HG02610 (cell line): ENCODE measurements at regions not wholly inside any gene's neighbourhood (a gene's known extent, or its start where the extent isn't known, plus 50 kb on each side); places are given as distances from the start of the nearest gene placed in this dataset.

ENCODE experiments used
- ATAC-seq: cut with Tn5 transposase; IDR thresholded peaks from one replicate; pipeline ENCODE4 v1.9.1; 2021; ENCODE audit warnings: mild to moderate bottlenecking, moderate library complexity; ENCODE audit not compliant: unreplicated experiment

GRCh38 chr12:124459852-124460645 is 107.4 kb downstream of the NCOR2 start:
- no peak for ATAC-seq

- ATAC-seq = no peak
These were observed 108.2 kb downstream of the NCOR2 start for GRCh38 chr12:124458992-124459851.

- no peak for ATAC-seq
These were observed 109.0 kb downstream of the NCOR2 start for GRCh38 chr12:124458220-124458991.

GRCh38 chr12:124457287-124458219 is 109.9 kb downstream of the NCOR2 start:
- ATAC-seq = peak; percentile 41

GRCh38 chr12:124456652-124457152 is 110.7 kb downstream of the NCOR2 start:
- no peak for ATAC-seq

GRCh38 chr12:124456133-124456651 is 111.2 kb downstream of the NCOR2 start:
- ATAC-seq = no peak

GRCh38 chr12:124455336-124455735 is 112.1 kb downstream of the NCOR2 start:
- no peak for ATAC-seq

- no peak for ATAC-seq
These were observed 112.7 kb downstream of the NCOR2 start for GRCh38 chr12:124454735-124455134.

- ATAC-seq = no peak
These were observed 113.1 kb downstream of the NCOR2 start for GRCh38 chr12:124454352-124454725.

GRCh38 chr12:124453419-124454351 is 113.7 kb downstream of the NCOR2 start:
- ATAC-seq = peak; percentile 79

- ATAC-seq = no peak
These were observed 114.7 kb downstream of the NCOR2 start for GRCh38 chr12:124452576-124453331.

- ATAC-seq = no peak
These were observed 115.7 kb downstream of the NCOR2 start for GRCh38 chr12:124451637-124452243.

GRCh38 chr12:124451016-124451415 is 116.4 kb downstream of the NCOR2 start:
- ATAC-seq = no peak

GRCh38 chr12:124450376-124450750 is 117.0 kb downstream of the NCOR2 start:
- ATAC-seq = no peak

GRCh38 chr12:124449623-124450375 is 117.6 kb downstream of the NCOR2 start:
- no peak for ATAC-seq

GRCh38 chr12:124448955-124449622 is 118.3 kb downstream of the NCOR2 start:
- no peak for ATAC-seq
